H9 (cell line): ENCODE measurements at regions not wholly inside any gene's neighbourhood (a gene's known extent, or its start where the extent isn't known, plus 50 kb on each side); places are given as distances from the start of the nearest gene placed in this dataset.

Experiments used
- DNase-seq: peaks from one replicate; pipeline ENCODE4 v3.0.0-alpha.2; 2017
- H2AFZ ChIP-seq: one replicate; pipeline ENCODE4 v1.6.1; 2013; ENCODE audit warnings: mild to moderate bottlenecking, low read length, control low read depth, moderate library complexity
- H2AK5ac ChIP-seq: 2 replicates; pipeline ENCODE4 v1.6.1; 2013; ENCODE audit warnings: low read length, control low read depth, mixed read lengths; ENCODE audit not compliant: insufficient read length
- H2BK120ac ChIP-seq: one replicate; pipeline ENCODE4 v1.6.1; 2013; ENCODE audit warnings: low read depth, mild to moderate bottlenecking, low read length, control low read depth, inconsistent platforms; ENCODE audit not compliant: poor library complexity, severe bottlenecking
- H2BK12ac ChIP-seq: 2 replicates; pipeline ENCODE4 v1.6.1; 2013; ENCODE audit warnings: low read length, control low read depth, mixed read lengths, low read depth; ENCODE audit not compliant: insufficient read length
- H2BK15ac ChIP-seq: 2 replicates; pipeline ENCODE4 v1.6.1; 2013; ENCODE audit warnings: low read depth, low read length, control low read depth
- H2BK20ac ChIP-seq: one replicate; pipeline ENCODE4 v1.6.1; 2013; ENCODE audit warnings: low read depth, mild to moderate bottlenecking, low read length, control low read depth, inconsistent platforms; ENCODE audit not compliant: poor library complexity, severe bottlenecking
- H2BK5ac ChIP-seq: 2 replicates; pipeline ENCODE4 v1.6.1; 2013; ENCODE audit warnings: low read length, control low read depth, mixed read lengths; ENCODE audit not compliant: insufficient read length
- H3K14ac ChIP-seq: 2 replicates; pipeline ENCODE4 v1.6.1; 2013; ENCODE audit warnings: low read length, control low read depth; ENCODE audit not compliant: insufficient read depth
- H3K18ac ChIP-seq: 2 replicates; pipeline ENCODE4 v1.6.1; 2013; ENCODE audit warnings: low read depth, mild to moderate bottlenecking, mixed read lengths, low read length, control low read depth; ENCODE audit not compliant: insufficient read length
- H3K23ac ChIP-seq: 2 replicates; pipeline ENCODE4 v1.6.1; 2013; ENCODE audit warnings: low read length, control low read depth, mixed read lengths, low read depth; ENCODE audit not compliant: insufficient read length
- H3K23me2 ChIP-seq: 2 replicates; pipeline ENCODE4 v1.6.1; 2013; ENCODE audit warnings: low read depth, mild to moderate bottlenecking, mixed read lengths, low read length, control low read depth; ENCODE audit not compliant: insufficient read length, poor library complexity, severe bottlenecking
- H3K27ac ChIP-seq: 2 replicates; pipeline ENCODE4 v1.5.1; 2013; ENCODE audit warnings: low read length, control low read depth, mixed read lengths, low read depth; ENCODE audit not compliant: insufficient read length
- H3K27me3 ChIP-seq: 2 replicates; pipeline ENCODE4 v1.6.1; 2013; ENCODE audit warnings: low read length, control low read depth, inconsistent platforms; ENCODE audit not compliant: insufficient read depth
- H3K4ac ChIP-seq: 2 replicates; pipeline ENCODE4 v1.6.1; 2013; ENCODE audit warnings: low read depth, mild to moderate bottlenecking, control low read depth, inconsistent platforms, low read length, moderate library complexity
- H3K4me1 ChIP-seq: 2 replicates; pipeline ENCODE4 v1.6.1; 2013; ENCODE audit warnings: low read length, control low read depth, inconsistent platforms; ENCODE audit not compliant: insufficient read depth
- H3K4me2 ChIP-seq: 2 replicates; pipeline ENCODE4 v1.6.1; 2013; ENCODE audit warnings: low read length, control low read depth, mixed read lengths; ENCODE audit not compliant: insufficient read length, insufficient read depth
- H3K56ac ChIP-seq: 2 replicates; pipeline ENCODE4 v1.6.1; 2013; ENCODE audit warnings: low read depth, mild to moderate bottlenecking, mixed read lengths, low read length, control low read depth; ENCODE audit not compliant: insufficient read length
- H3K79me1 ChIP-seq: 2 replicates; pipeline ENCODE4 v1.6.1; 2013; ENCODE audit warnings: low read depth, mild to moderate bottlenecking, moderate library complexity, low read length, control low read depth, inconsistent platforms; ENCODE audit not compliant: insufficient read depth, poor library complexity, severe bottlenecking
- H3K79me2 ChIP-seq: 2 replicates; pipeline ENCODE4 v1.6.1; 2013; ENCODE audit warnings: low read length, control low read depth, inconsistent platforms; ENCODE audit not compliant: insufficient read depth
- H3K9ac ChIP-seq: 2 replicates; pipeline ENCODE4 v1.6.1; 2013; ENCODE audit warnings: low read length, control low read depth, mixed read lengths; ENCODE audit not compliant: insufficient read length; ENCODE audit errors: extremely low read depth
- H3K9me3 ChIP-seq: one replicate; pipeline ENCODE4 v1.6.1; 2013; ENCODE audit warnings: low read depth, low read length, inconsistent platforms; ENCODE audit not compliant: control insufficient read depth
- H3T11ph ChIP-seq: one replicate; pipeline ENCODE4 v1.6.1; 2013; ENCODE audit warnings: mild to moderate bottlenecking, low read length, control low read depth, inconsistent platforms
- H4K20me1 ChIP-seq: one replicate; pipeline ENCODE4 v1.6.1; 2013; ENCODE audit not compliant: control insufficient read depth, insufficient read length, insufficient read depth
- H4K5ac ChIP-seq: 2 replicates; pipeline ENCODE4 v1.6.1; 2013; ENCODE audit warnings: low read depth, mild to moderate bottlenecking, mixed read lengths, low read length, control low read depth; ENCODE audit not compliant: insufficient read length
- H4K8ac ChIP-seq: replicated peaks from 2 replicates; pipeline ENCODE4 v1.6.1; 2013; ENCODE audit warnings: low read length, control low read depth, mixed read lengths, low read depth; ENCODE audit not compliant: insufficient read length
- H4K91ac ChIP-seq: 2 replicates; pipeline ENCODE4 v1.6.1; 2013; ENCODE audit warnings: low read depth, mild to moderate bottlenecking, moderate library complexity, mixed read lengths, low read length, control low read depth; ENCODE audit not compliant: insufficient read length
- H3K27ac Mint-ChIP-seq, 3 experiments: 2 replicates in 2 of 3; 3 replicates in 1 of 3; pipeline ENCODE4 v1.8.0; 2020 to 2021; ENCODE audit warnings: mixed read lengths in 3 of 3, mild to moderate bottlenecking in 1 of 3, moderate library complexity in 1 of 3
- H3K27me3 Mint-ChIP-seq: 2 replicates; pipeline ENCODE4 v1.8.0; 2021; ENCODE audit warnings: low read depth, mild to moderate bottlenecking, moderate library complexity, mixed read lengths
- H3K36me3 Mint-ChIP-seq, 3 experiments: 2 replicates in 2 of 3; 3 replicates in 1 of 3; pipeline ENCODE4 v1.8.0; 2020 to 2021; ENCODE audit warnings: low read depth in 3 of 3, mixed read lengths in 3 of 3; ENCODE audit not compliant: insufficient read depth in 1 of 3
- H3K4me1 Mint-ChIP-seq, 2 experiments: 2 replicates each; pipeline ENCODE4 v1.8.0; 2020; ENCODE audit warnings: mixed read lengths in 2 of 2
- H3K4me3 Mint-ChIP-seq, 2 experiments: 2 replicates in 1 of 2; 3 replicates in 1 of 2; pipeline ENCODE4 v1.8.0; 2020 to 2021; ENCODE audit warnings: mild to moderate bottlenecking in 2 of 2, mixed read lengths in 2 of 2, moderate library complexity in 1 of 2
- H3K9me3 Mint-ChIP-seq, 2 experiments: 2 replicates in 1 of 2; 3 replicates in 1 of 2; pipeline ENCODE4 v1.8.0; 2020; ENCODE audit warnings: mild to moderate bottlenecking in 2 of 2, mixed read lengths in 2 of 2, moderate library complexity in 1 of 2
- WGBS: extraction: QIAGEN DNeasy Blood & Tissue Kit; methylation state at CpG from one replicate; pipeline ENCODE4 v1.1.7; 2013; ENCODE audit warnings: missing lambda C conversion rate, low lambda C conversion rate, mixed read lengths; ENCODE audit not compliant: insufficient read length; ENCODE audit errors: extremely low coverage; 5-methylcytosine and 5-hydroxymethylcytosine counted together
- TF ChIP-seq, protein P1 (sequence below): fragments of 200-600 bp; sonication (generic); conservative IDR thresholded peaks from 3 replicates; pipeline ENCODE4 v1.8.0; 2021; ENCODE audit warnings: antibody characterized with exemption, mild to moderate bottlenecking

DNA sequence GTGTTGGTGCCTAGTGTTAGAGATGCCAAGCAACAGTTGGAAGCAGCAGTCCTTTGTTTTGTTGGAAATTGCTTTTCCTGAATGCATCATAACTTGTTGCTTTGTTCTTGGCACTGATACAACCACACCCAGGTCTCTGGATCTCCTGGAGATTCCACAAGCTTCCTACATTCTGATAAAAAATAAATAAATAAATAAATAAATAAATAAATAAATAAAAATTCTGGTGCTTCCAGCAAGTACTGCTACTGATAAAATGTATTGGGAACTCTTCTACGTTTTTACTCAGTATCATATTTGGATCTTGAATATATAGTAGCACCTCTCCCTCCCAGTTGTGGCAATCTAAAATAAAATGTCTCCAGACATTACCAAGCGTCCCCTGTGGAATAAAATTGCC lies 62.7 kb upstream of the GRID2 start:
- no peak overlapping the region for H3T11ph ChIP-seq
- no peak overlapping the region for H2BK5ac ChIP-seq
- H2BK12ac ChIP-seq, result no peak overlapping the region
- H2BK20ac ChIP-seq, result no peak overlapping the region
- H3K4me1 ChIP-seq, result no peaks in the 10 kb centered on the region
- no peaks in the 10 kb centered on the region for H4K20me1 ChIP-seq
- no peak overlapping the region for H4K5ac ChIP-seq
- no peaks in the 10 kb centered on the region for H3K79me1 ChIP-seq
- peaks cover 7 to 8% of the 10 kb centered on the region in 2 experiments for H3K9me3 Mint-ChIP-seq
- TF ChIP-seq, protein P1, sequence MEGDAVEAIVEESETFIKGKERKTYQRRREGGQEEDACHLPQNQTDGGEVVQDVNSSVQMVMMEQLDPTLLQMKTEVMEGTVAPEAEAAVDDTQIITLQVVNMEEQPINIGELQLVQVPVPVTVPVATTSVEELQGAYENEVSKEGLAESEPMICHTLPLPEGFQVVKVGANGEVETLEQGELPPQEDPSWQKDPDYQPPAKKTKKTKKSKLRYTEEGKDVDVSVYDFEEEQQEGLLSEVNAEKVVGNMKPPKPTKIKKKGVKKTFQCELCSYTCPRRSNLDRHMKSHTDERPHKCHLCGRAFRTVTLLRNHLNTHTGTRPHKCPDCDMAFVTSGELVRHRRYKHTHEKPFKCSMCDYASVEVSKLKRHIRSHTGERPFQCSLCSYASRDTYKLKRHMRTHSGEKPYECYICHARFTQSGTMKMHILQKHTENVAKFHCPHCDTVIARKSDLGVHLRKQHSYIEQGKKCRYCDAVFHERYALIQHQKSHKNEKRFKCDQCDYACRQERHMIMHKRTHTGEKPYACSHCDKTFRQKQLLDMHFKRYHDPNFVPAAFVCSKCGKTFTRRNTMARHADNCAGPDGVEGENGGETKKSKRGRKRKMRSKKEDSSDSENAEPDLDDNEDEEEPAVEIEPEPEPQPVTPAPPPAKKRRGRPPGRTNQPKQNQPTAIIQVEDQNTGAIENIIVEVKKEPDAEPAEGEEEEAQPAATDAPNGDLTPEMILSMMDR, result no peak
- H3K4me1 Mint-ChIP-seq, result no peaks in the 10 kb centered on the region
- H3K9ac ChIP-seq, result no peak overlapping the region
- H4K91ac ChIP-seq, result no peak overlapping the region
- H3K23me2 ChIP-seq, result no peaks in the 10 kb centered on the region
- H3K56ac ChIP-seq, result no peak overlapping the region
- no peaks in the 10 kb centered on the region for H3K27me3 ChIP-seq
- H4K8ac ChIP-seq, result no peak overlapping the region
- H3K27me3 Mint-ChIP-seq, result peaks cover 55% of the 10 kb centered on the region
- H2AFZ ChIP-seq, result no peak overlapping the region
- H3K36me3 Mint-ChIP-seq, result peaks cover 8 to 11% (median 9%) of the 10 kb centered on the region in 3 experiments
- no peak overlapping the region for H2BK15ac ChIP-seq
- DNase-seq, result no peak
- no peak overlapping the region for H3K14ac ChIP-seq
- no peak overlapping the region for H3K18ac ChIP-seq
- H3K79me2 ChIP-seq, result no peaks in the 10 kb centered on the region
- H3K23ac ChIP-seq, result no peak overlapping the region
- H2BK120ac ChIP-seq, result no peak overlapping the region
- no peak overlapping the region for H3K27ac Mint-ChIP-seq
- WGBS, result no CpG with 5 or more reads among the region's 2 CpGs
- no peak overlapping the region for H3K4me2 ChIP-seq
- no peak overlapping the region for H2AK5ac ChIP-seq
- H3K4me3 Mint-ChIP-seq, result no peak overlapping the region
- no peak overlapping the region for H3K4ac ChIP-seq
- H3K9me3 ChIP-seq, result no peaks in the 10 kb centered on the region
- no peak overlapping the region for H3K27ac ChIP-seq
